HG03521 (cell line): ENCODE measurements at regions not wholly inside any gene's neighbourhood (a gene's known extent, or its start where the extent isn't known, plus 50 kb on each side); places are given as distances from the start of the nearest gene placed in this dataset.
"Not testable (repeated sequence)": the region's sequence is repeated elsewhere in the genome, so short reads cannot be mapped to it uniquely, and the experiment has no call there.

Experiments used
- ATAC-seq: cut with Tn5 transposase; IDR thresholded peaks from one replicate; pipeline ENCODE4 v1.9.1; 2021; ENCODE audit warnings: mild to moderate bottlenecking, moderate library complexity; ENCODE audit not compliant: unreplicated experiment

- ATAC-seq: no peak
Measured at GRCh38 chr5:27463446-27464149, 425.2 kb upstream of the CDH9 start.

GRCh38 chr5:27462936-27463335, 424.6 kb upstream of the CDH9 start:
- no peak for ATAC-seq

DNA sequence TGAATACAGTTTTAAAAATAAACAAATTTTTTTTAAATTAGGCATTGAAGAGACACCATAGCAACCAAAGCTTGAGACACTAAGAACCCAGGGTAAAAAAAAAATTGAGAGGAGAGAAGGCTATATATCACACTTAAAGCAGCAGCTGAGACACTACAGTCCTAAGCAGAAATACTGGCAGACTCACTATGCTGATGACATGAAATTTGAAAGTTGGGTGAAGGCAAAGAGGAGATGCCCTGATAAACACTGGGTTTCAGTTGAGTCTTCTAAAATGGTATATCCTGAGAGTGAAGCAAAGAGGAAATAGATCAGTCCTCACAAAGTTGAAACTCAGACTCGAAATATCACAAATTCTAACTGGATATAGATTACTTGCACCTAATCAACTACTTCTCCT, 419.9 kb upstream of the CDH9 start:
- no peak for ATAC-seq

DNA sequence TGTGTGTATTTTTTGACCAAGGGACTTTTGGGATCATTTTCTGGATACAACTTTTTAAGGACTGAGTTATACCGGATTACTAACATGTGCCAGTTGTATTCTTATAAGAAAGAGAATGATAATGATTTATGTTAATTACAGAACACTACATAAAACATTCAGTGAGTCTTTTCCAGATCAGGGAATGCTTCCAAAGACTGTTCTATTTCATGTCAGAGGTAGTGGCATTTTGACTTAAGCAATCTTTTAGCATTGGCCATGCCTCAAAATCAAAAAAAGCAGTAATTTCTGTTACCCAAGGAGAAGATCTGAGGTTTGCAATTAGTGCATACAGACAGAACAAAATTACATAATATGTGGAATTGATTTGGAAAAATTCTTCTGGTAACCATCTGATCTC, 413.0 kb upstream of the CDH9 start:
- ATAC-seq: no peak

- ATAC-seq: no peak
Measured at GRCh38 chr5:27450607-27451006, 412.2 kb upstream of the CDH9 start.

DNA sequence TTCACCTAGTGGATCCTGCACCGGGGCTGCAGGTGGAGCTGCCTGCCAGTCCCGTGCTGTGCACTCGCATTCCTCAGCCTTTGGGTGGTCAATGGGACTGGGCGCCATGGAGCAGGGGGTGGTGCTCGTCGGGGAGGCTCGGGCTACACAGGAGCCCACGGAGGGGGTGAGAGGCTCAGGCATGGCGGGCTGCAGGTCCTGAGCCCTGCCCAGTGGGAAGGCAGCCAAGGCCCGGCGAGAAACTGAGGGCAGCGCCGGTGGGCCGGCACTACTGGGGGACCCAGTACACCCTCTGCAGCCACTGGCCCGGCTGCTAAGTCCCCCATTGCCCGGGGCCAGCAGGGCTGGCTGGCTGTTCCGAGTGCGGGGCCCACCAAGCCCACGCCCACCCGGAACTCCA, 401.0 kb upstream of the CDH9 start:
- not testable (repeated sequence) for ATAC-seq

DNA sequence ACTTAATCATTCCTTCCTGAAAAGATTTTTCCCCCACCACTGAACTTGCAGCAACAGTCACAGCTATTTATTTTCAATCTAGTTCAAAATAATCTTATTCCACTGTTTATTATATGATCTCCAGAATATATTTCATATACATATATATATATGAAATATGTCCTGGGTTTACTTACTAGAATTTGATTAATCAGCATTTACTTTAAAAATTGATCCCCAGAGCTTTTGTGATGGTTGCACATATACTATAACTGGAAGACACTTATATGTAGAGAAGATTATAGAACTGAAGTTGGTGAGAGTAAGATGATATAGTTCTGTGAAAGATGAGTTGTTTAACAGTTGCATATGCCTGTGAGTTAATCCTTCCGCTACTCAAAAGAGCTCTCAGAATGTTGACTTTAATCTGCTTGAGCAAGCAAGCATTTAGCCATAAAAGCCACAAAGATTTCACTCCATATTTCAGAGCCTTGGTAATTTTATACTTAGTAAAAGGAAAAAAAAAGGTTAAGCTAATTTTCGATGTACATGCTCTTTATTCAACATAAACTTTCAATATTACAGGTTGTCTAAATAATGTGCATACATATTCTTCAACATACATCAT, 399.3 kb upstream of the CDH9 start:
- no peak for ATAC-seq

- ATAC-seq: no peak
Measured at GRCh38 chr5:27434335-27434734, 395.9 kb upstream of the CDH9 start.

DNA sequence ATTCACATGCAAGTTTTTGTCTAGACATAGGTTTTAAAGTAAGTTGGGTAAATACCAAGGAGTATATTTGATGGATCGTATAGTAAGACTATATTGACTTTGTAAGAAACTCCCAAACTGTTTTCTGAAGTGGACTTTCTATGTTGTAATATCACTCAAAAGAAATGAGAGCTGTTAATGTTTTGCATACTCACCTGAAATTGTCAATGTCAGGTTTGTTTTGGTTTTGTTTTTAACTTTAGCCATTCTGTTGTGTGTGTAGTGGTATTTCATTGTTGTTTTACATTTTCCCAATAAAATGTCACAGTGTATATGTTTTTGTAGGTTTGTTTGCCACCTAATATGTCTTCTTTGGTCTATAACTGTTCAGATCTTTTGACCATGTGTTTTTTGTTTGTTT, 375.7 kb upstream of the CDH9 start:
- ATAC-seq: no peak

DNA sequence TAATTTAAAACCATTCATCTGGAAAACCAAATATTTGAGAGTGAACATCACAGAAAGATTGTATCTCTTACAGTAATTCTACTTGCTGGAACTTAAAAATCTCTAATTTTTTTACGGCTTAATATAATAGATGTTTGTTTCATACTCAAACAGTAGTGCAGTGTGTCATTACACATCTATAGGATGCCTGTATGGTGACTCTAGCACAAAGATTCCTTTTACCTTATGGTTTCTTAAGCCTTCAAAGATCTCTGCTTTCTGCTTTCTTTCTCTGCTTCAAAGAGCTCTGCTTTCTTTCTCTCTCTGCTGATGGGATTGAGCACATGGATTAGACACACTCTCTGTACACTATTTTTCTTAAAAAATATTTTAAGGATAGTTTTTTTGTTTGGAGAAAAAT, 374.0 kb upstream of the CDH9 start:
- ATAC-seq: no peak

DNA sequence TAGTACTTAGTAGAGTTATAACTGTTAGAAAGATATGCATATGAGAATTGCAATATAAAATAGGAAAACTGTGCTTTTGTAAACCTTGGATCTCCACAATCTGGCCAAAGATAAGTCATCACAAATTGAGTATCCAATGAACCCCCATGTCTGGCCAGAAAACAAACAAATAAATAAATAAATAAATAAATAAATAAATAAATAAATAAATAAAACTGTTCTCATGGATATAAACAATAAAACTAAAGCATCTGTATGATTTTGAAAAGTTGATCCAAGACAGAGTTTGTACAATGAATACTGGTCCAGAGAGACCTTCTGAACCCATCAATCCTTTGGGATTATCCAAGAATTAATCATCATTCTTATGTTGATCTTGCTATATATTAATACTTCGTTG, 367.6 kb upstream of the CDH9 start:
- ATAC-seq: no peak

GRCh38 chr5:27403243-27403882, 365.0 kb upstream of the CDH9 start:
- ATAC-seq: no peak

DNA sequence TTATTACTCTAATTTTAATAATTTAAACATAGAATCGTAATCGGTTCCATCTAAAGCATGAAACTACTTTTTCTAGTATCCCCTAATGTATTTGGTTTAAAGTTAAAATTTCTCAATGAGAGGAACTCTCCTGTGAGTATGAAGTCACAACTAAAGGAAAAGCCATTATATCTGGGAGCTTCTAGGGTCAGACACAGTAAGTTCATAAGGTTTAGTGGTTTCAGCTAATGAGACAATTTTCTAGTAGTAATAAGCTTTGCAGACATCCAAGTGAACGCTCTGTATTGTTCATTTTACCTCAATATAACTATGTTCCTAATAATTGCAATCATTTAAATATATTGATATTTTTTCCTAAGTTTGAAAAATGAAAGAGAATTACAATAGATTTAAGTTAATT, 364.4 kb upstream of the CDH9 start:
- no peak for ATAC-seq

DNA sequence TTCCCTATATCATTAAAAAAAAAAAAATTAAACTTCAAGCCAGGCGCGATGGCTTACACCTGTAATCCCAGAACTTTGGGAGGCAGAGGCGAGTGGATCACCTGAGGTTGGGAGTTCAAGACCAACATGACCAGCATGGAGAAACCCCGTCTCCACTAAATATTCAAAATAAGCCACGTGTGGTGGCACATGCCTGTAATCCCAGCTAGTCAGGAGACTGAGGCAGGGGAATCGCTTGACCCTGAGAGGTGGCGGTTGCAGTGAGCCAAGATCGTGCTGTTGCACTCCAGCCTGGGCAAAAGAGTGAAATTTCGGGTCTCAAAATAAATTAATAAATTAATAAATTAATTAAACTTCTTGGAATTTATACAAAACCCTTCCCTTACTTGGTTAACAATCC, 358.6 kb upstream of the CDH9 start:
- no peak for ATAC-seq

DNA sequence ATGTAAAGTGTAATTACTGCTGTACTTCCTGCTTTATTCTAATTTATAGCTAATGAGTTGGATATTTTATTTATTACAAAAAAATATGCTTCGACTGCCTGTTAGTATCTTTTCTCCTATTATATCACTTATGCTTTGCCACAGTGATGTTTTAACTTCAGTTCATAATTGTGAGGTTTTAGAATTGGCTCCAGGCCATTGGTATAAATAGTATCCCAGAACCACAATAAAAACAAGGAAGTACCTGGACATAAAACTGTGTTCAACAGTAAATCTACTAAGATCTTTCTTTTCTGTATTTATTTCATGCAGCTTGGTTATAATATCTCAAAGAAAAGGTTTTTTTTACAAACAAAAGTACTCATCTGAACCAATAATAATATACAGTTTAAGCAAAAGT, 354.3 kb upstream of the CDH9 start:
- no peak for ATAC-seq

DNA sequence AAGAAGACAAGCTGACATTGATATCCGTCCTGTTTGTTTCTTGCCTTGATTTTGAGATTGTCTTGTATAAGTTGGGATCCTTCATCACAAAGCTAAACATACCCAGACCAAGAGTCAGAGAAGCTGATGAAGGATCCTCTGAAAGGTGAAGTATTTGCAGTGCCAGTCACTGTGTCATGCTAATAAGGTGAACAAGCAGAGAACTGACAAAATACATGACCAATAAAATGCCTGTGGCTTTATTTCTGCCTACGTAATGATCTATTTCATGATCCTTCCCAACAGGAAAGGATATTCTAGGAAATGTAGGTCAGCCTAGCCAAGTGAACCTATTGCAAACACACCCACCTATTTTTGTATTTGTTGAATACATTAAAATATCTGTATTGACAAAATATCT, 351.3 kb upstream of the CDH9 start:
- no peak for ATAC-seq

- no peak for ATAC-seq
Measured at GRCh38 chr5:27388755-27389154, 350.4 kb upstream of the CDH9 start.

- ATAC-seq: no peak
Measured at GRCh38 chr5:27387535-27388073, 349.2 kb upstream of the CDH9 start.

GRCh38 chr5:27381686-27382085, 343.3 kb upstream of the CDH9 start:
- ATAC-seq: no peak

GRCh38 chr5:27377626-27378025, 339.2 kb upstream of the CDH9 start:
- no peak for ATAC-seq

DNA sequence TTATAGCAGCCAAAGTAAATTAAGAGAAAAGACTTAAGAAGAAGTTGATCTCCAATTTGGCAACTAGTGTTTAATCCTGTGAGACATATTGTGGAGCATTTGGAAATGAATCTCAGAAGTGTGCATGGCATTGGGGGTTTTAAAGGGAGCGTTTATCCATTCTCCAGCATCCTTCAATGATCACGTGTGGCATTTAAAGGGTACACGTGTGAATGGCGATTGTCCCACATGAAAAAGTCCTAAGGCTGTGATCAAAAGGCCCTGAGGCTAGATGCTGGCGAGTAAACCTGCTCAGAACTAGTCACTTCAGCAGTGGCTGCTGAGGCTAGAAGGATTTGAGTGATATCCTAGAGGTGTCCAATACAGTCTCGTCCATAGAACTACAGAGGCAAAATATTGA, 315.6 kb upstream of the CDH9 start:
- no peak for ATAC-seq

- no peak for ATAC-seq
Measured at GRCh38 chr5:27353540-27353939, 315.2 kb upstream of the CDH9 start.
